ENCODE measurements at regions not wholly inside any gene's neighbourhood (a gene's known extent, or its start where the extent isn't known, plus 50 kb on each side); places are given as distances from the start of the nearest gene placed in this dataset.

DNA sequence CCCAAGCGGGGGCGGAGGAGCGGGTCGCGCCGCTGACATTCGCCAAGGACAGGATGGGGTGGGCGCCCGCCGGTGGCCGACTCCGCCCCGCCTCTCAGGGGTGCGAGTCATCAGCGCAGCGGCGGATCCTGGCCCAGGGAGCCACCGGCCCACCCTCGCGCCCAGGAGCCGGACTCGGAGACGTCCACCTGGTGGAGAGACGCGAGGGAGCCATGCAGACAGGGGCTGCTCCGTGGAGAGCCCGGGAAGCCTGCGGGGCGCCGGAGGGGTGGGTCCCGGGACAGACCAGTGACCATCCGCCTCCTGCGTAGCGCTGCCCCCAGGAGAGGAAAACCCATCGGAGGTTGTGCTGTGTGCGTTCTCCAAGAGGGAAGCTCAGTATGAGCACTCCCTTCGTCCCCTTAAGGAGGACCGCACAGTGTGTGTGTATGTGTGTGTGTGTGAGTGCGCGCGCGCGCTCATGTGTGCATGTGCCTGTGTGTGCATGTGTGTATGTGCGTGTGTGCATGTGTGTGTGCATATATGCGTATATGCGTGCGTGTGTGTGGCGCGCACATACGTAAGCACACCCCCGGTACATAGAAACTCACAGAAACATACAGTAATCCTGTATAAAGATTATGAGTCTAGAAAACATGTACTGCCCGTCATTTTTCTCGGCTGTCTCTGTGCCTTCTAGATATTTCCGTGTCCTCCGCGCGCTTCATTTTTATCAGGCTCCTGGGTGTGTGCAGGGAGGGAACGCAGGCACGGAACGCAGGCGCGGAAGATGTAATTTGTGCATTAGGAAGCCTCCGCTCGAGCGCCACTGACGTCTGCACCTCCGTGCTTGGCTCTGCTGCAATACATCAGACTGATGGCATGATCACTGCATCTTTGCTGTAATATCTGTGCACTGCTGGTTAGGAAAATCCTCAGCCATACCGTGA lies 158.9 kb downstream of the TBXT start:
- DNase-seq: no peak

DNA sequence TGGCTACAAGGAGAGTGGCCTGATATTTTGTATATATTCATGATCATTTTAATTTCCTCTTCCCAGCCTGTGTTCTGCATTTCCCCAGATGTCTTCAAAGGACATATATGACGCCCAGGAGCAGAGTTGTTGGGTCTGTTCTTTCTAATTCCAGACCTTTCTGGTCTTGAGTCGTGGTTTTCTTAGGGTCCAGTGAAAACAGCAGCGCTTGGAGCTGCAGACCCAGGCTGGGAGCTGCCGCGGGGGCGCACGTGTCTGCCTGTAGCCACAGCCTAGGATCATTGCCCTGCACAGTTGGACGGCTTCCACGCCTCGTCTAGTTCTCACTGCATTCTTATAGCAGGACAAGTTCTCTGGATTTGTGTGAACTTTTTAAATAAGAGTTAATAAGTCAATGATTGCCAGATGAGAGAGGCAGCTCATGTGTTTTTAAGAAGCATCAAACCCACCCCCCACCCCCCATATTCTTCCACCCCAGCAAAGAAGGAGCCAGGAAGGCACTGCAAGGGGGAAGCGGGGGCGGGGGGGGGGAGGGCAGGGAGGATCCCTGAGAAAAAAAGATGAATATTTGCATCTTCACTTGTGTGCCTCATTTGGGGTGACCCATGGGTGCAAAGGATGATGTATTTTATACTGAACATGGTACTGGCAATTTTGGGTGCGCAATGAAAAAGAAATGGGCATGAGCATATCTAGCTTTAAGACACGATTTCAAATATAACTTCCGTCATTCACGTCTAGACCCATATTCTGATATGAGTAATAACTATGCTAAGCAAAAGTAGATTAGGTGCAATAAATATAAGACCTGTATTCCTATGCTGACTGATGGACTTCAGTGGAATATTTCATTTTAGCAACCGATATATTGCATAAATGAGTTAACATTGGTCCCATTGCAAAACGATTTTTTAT lies 160.0 kb downstream of the TBXT start:
- no peak for DNase-seq

DNA sequence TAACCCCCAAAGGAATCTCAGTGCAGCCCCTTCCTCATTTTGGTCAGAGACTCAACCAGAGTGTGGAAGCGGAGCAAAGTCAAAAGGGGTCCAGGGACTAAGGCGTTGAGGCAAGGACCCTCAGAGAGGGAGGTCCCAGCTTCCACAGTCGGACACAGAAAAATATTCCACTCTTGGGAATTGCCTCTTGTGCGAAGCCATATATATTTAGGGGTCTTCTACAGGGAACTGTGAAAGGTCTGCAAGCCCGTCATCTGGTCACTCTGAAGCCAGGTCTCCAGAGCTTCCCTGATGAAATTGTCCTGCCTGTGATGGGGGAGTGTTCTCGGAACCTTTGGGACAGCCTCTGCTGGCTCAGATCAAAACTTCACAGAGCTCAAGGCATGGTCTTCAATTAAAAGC lies 160.8 kb downstream of the TBXT start:
- no peak for DNase-seq

DNA sequence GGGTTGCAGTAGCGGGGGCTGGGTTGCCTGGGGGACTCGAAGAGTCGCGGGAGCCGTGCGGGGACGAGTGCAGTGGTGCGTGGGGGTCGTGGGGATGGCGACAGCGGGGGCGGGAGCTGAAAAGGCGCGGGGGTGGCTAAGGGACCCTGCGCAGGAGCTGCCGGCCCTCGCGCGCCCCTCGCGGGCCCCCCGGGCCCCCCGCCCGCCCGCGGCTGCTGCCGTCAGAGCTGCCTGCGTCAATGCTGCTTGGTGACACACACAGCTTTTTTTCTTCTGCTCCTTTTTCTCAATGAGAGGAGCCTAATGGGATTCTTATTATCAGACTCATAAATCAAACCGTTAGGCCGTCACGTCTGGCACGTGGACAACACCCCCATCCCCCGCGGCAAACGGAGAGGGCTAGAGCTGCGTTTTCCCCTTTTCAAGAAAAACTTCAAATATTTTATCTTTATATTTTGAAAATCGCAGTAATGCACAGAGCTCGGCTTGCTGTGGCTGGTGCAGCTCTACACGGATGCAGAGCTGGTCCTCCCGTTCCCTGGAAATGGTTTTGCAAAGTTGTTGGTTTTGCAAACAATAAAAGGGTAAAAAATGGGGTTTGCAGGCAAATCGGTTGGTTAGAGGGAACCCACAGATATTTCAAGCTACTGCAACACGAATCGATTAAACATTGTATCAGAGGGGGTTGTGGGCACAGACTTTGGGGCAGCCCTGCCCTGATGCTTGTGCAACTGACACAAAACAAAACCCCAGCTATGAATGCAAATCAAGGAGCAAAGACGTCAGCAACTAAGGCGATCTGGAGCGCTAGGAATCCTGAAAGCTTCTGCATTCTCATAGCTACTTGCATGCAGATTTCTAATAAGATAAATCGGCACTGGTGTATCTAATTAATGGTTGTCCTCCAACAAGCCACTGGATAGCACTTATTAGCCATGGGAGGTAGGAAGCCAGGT lies 161.4 kb downstream of the TBXT start:
- no peak for DNase-seq

DNA sequence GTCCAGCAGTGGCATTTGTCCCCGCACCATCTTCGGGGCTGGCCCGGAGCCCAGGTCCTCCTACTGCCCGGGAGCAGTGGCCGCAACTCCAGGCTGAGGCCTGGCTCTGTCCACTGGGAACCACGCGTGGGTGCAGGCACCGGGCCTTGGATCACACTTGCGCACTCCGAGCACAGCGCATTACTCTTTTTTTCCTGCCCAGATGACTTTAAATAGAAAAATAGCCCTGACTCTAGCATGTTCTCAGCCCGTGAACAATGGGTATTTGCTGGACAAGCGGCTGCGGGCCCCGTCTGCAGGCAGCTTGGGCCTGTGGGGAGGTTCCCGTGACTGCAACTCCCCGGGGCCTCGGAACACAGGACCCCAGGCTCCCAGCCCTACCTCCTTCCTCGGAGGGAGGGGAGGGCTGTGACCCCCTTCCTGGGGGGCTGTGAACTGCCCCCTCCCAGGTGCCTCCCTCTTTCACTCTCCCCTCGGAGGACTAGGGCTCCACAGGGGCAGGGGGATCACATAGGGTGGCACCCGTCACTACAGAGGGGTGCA lies 162.2 kb downstream of the TBXT start:
- no peak for DNase-seq

DNA sequence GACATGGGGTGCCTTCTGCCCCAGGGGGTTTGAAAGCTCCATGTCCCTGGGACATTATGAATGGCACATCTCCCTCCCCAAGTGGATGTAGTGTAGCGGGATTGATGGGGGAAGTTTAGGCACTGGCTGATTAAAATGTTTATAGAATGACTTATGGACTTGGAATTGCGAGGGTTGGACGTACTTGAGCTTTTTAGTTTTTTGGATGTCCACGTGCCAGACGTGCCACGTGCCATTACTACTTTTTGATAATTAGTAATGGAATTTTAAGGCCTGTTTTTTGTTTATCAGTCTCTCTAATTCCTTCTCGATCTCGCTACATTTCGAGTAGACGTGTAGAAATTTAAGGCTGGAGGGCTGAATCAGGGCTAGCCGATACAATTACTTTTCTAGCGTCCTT lies 162.8 kb downstream of the TBXT start:
- no peak for DNase-seq

DNA sequence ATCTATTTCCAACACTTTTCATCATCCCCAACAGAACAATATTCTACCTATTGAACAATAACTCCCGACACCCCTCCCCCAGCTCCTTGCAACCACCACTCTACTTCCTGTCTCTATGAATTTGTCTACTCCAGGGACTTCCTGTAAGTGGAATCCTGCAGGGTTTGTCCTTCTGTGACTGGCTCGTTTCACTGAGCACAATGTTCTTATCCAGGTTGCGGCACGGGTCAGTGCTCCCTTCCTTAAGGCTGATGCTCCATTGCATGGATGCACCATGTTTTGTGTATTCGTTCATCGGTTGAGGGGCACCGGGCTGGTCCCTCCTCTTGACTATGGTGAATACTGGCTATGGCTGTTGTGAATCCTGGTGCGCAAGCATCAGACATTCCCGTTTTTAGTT lies 163.2 kb downstream of the TBXT start:
- no peak for DNase-seq

DNA sequence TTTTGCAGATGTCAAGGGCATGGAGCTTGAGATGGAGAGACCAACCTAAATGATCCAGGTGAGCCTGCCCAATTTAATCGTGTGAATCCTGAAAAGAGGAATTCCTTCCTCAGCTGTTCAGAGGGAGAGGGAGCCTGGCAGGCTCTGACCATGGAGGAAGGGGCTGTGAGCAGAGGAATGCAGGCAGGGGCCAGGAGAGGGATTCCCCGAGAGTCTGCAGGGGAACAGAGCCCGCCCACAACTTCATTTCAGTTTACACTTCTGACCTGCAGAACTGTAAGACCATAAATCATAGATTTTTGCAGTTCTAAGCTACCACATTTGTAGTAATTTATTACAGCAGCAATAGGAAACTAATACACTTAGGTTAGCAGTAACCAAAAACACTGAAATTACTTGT lies 164.1 kb downstream of the TBXT start:
- no peak for DNase-seq

DNA sequence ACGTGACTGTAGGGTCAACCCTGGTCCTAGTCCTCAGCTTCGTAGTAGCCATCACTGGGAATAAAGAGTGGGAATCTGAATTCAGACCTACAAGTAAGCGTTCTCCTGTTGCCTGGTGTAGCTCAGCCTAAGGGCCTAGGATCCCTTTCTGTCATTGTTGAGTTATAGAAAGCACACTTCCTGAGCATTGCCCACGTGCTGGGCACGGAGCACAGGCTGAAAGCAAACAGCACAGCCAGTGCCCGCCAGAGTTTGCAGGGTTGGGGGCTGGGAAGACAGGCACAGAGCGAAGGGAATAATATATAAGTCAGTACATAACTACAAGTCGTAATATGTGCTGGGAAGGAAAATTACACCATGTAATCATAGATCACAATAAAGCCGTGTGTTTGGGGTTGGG lies 166.3 kb downstream of the TBXT start:
- DNase-seq: no peak

DNA sequence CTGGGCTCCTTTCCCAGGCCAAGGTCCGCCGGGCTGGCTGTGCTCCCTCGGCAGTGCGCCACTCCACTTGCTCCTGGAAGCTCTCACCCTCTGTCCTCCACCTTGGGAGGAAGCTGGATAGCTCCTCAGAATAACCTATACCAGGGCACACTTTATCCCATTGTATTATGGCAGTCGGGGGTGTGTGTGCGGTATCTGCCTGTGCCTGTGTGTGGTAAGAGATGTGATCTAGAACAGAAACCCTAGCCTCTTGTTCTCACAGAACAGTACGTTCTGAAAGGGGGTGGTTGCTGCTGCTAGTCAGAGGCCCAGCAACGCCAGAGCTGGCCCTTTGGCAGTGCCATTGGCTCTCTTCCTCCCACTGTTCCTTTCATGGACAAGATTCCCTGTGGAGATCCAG lies 168.4 kb downstream of the TBXT start:
- no peak for DNase-seq

DNA sequence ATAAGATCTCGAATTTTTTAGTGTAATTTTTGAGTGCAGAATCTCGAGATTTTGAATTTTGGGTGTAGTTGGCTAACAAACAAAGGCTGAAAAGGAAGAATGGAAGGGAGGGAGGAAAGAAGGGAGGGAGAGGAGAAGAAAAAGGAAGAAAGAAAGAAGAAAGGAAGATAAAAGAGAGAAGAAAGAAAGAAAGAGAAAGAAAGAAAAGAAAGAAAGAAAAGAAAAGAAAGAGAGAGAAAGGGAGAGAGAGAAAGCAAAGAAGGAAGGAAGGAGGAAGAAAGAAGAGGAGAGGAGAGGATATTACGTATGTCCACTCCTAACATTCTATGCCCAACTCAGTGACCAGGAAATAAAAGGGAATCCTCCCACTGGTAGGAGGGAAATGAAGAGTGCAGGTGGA lies 169.6 kb downstream of the TBXT start:
- no peak for DNase-seq

DNA sequence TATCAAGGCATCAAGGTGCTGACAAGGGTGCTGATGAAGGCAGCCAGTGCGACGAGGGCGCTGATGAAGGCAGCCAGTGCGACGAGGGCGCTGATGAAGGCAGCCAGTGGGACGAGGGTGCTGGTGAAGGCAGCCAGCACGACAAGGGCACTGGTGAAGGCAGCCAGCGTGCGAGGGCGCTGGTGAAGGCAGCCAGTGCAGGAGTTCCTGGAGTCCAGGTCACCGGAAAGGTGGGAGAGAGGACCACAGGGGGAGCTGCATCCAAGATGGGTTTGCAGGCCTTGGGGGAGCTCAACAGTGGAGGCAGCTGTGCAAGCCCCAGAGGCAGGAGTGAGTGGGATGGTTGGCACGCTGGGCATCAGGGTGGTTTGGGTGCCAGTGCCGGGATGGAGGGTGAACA lies 176.3 kb downstream of the TBXT start:
- DNase-seq: no peak

DNA sequence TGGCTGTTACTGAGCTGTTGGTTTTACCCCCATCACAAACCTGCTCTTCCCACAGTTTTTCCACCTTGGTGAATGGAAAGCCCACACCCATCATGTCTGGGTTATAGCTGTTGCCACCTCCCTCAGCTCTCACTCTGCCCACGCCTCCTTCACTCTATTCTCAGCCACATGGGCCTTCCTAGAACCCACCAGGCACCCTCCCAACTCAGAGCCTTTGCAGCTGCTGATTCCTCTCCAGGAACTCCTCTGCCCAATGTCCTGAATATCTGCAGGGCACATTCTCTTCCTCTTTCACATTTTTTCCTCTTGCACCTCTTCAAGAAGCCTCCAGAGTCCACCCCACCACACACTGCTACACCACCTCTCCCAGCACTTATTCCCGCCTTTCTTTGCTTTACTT lies 177.4 kb downstream of the TBXT start:
- no peak for DNase-seq

DNA sequence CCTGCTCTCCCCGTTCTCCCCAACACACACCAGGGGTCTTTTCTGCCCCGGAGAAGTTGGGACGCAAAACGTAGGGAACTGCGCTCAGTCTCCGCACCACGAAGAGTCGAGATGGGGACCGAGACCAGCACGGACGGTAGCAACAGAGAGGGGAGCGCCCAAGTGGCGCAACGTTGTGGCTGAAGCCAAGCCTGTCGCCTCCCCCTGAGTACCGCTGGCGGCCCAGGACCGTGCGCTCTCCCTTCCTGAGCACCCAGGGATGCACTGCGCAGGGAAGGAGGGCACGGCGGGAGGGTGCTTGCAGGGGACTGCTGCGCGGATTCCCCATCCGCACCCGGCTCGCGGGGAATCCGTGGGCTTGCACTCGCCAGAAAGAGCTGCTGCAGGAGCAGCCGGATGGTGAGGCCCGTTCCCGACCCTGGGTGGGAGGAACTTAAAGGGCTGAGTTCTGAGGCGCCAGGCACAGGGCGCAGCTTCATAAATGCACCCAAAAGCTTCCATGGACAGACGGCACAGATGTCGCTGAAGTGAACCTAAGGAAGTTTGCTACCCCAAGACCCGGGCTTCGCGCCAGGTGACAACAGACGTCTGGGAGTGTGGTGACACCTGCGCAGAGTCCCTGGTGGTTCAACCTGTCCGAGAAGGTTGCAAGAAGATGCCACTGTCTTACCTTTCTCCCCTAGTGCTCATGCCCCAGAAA lies 178.7 kb downstream of the TBXT start:
- DNase-seq: no peak

DNA sequence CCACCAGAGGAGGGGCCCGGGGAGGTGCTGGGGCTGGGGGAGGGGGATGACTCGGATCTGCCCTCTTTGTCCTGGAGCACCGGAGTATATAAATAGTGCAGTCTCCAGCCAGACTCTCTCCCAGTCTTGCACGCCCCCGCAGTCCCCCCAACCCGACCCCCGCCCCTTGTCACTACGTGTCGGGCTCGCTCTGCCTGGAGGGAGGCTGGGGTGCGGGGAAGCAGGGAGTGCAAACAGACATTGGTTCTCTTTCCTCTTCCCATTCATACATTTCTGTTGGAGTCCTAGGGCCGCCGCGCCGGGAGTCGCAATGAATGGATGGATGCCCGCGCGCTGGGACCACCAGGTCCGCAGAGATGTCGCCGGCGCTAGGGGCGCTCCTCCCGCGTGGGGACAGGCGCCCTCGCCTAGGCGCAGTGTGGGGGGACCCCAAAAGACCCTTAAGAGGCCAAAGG lies 179.3 kb downstream of the TBXT start:
- DNase-seq: no peak

DNA sequence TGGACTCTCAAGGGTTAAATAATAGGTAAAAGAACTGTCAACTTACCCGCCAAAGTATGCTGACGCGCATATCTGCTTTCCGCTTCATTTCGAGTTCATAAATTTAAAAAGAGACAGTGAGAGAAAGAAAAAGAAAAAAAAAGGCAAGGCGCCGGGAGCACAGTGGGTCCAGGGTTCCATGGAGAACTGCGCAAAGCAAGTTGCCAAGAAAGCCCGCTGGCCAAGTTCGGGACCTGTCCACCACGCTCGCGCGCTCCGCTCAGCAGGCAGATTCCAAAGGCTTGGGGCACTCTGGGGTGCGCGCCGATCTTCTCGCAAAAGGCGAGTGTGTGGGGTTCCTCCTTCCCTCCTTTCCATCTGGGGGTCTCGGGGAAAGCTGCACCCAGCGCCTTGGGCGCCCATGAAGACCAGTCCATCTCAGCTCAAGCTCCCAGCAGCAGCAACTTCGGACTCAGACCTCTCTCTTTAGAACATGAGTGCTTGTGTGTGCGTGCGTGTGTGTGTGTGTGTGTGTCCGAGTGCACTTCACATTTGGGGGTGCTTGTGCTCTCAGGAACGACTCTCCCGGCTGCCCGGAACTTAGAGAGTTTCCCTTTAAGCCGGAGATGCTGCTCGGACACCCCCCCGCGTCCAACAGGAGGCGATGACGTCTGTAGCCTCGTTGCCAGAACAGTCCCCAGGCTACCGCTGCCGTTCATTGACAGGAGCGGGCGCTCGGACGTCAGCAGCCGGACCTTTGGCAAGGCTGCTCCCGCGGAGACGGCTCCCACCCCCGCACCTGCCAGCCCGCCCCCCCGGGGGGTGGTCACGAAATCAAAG lies 180.0 kb downstream of the TBXT start:
- DNase-seq: no peak

DNA sequence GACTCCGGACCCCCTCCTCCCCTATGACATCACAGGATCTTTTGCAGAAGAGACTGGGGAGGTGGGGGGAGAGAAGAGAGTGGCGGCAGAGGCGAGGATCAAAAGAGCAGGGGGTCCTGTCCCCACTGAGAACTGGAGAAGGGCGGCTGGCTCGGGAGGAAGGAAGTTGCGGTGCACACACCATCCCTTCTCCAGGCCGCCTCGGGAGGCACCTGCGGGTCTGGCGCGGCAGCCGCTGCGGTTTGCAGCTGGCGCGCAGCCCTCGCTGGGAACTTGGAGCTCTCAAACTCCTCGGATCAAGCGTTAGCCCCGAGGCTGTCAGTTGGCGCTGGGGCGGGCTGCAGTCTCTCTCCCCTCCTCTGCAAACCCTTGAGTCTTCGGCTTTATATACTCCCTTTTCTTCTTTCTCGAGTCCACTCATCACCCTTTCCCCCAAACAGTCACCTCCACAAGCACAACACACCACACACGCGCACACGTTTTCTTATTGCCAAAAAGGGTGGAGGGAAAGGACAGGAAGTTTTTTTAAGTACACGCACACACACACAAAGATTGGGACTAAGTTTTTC lies 180.7 kb downstream of the TBXT start:
- no peak for DNase-seq

DNA sequence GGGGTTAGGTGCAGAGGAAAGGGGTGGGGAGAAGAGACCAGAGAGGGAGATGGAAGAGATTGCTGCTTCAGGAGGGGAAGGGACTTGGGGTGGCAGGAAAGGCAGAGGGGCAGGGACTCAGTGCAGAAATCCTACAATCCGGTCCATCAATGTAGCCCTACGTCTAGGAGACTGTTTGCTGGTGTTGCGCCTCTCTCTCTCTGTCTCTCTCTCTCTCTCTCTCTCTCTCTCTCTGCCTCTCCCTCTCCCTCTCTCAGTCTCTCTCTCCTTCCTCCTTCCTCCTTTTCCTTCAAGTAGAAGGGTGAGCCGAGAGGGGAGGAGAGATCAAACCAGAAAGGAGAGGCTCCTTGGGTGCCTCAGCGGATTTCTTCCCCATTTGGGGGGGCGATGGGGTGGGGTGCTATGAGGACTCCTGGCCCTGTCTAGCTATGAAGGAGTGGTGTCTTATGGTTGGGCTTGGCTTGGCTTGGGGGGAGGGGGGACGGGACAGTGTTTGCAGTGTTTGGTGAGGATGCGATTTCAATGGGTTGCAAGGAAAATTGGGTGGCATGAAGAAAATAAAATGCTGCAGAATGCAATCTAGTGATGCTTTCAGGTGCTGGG lies 181.2 kb downstream of the TBXT start:
- no peak for DNase-seq

DNA sequence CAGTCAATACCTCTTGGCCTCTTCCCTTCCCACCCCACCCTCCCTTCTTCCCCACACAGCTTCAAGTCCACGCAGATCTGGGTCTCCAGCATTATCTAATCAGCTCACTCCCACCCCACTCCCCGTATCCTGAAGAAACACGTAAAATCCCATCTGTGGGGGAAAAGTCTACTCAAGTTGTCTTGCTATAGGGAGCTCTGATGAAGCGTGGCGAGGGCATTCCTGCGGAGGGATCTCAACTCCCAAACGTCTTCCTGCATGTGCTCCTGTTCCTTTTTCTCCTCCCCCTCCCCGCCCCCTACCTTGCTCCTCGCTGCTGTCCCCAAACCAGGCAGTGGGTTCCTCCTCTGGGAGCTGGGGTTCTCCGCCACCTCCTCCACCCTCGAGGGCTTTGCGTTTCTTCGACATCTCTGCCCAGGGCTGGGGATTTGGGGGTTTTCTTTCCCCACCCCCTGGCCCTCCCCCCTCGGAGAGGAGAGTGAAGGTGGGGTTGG lies 181.8 kb downstream of the TBXT start:
- no peak for DNase-seq

All from activated gamma-delta T cell (primary cell).